ENCODE measurements at regions not wholly inside any gene's neighbourhood (a gene's known extent, or its start where the extent isn't known, plus 50 kb on each side); places are given as distances from the start of the nearest gene placed in this dataset.

DNA sequence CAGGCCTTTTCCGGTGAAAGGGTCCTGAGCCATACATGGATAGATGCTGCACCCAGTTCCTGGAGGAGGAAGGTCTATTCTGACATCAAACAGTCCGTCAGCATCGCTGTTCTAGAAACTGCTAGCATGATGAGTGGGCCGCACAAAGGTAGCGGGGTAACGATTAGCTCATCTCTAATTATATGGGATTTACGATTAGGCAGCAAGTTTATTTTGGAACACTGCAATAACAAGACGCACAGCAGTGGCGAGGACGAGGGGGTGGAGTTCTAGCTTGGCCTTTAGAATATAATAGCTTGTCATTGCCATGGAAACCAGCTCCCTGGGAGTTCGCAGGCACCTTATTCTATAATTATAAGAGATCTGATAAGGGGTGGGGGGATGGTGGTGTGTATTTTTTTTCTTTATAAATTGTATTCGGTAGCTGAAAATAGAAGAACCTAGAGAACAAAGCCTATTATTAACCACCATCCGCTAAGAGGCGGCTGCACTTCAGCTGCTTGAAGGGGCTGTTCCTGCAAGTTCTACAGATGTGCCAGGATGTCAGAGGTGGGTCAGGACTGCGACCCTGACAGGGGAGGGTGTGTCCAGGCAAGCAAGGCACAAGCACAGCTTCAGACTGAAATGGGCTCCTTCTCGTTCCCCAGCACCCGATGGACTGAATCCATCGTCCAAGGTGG lies 311.0 kb downstream of the AGTPBP1 start:
- TF ChIP-seq, protein P1, sequence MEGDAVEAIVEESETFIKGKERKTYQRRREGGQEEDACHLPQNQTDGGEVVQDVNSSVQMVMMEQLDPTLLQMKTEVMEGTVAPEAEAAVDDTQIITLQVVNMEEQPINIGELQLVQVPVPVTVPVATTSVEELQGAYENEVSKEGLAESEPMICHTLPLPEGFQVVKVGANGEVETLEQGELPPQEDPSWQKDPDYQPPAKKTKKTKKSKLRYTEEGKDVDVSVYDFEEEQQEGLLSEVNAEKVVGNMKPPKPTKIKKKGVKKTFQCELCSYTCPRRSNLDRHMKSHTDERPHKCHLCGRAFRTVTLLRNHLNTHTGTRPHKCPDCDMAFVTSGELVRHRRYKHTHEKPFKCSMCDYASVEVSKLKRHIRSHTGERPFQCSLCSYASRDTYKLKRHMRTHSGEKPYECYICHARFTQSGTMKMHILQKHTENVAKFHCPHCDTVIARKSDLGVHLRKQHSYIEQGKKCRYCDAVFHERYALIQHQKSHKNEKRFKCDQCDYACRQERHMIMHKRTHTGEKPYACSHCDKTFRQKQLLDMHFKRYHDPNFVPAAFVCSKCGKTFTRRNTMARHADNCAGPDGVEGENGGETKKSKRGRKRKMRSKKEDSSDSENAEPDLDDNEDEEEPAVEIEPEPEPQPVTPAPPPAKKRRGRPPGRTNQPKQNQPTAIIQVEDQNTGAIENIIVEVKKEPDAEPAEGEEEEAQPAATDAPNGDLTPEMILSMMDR (IDR thresholded peaks at IDR 0.05; ENCODE audit: insufficient read depth, low read length) = no peak
- TF ChIP-seq, protein P2, sequence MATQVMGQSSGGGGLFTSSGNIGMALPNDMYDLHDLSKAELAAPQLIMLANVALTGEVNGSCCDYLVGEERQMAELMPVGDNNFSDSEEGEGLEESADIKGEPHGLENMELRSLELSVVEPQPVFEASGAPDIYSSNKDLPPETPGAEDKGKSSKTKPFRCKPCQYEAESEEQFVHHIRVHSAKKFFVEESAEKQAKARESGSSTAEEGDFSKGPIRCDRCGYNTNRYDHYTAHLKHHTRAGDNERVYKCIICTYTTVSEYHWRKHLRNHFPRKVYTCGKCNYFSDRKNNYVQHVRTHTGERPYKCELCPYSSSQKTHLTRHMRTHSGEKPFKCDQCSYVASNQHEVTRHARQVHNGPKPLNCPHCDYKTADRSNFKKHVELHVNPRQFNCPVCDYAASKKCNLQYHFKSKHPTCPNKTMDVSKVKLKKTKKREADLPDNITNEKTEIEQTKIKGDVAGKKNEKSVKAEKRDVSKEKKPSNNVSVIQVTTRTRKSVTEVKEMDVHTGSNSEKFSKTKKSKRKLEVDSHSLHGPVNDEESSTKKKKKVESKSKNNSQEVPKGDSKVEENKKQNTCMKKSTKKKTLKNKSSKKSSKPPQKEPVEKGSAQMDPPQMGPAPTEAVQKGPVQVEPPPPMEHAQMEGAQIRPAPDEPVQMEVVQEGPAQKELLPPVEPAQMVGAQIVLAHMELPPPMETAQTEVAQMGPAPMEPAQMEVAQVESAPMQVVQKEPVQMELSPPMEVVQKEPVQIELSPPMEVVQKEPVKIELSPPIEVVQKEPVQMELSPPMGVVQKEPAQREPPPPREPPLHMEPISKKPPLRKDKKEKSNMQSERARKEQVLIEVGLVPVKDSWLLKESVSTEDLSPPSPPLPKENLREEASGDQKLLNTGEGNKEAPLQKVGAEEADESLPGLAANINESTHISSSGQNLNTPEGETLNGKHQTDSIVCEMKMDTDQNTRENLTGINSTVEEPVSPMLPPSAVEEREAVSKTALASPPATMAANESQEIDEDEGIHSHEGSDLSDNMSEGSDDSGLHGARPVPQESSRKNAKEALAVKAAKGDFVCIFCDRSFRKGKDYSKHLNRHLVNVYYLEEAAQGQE (IDR thresholded peaks at IDR 0.05; ENCODE audit: insufficient replicate concordance, low read depth) = no peak
- TF ChIP-seq GABPA (IDR thresholded peaks at IDR 0.05; ENCODE audit: low read depth) = no peak

Measured in HL-60 (cell line).